GM23338 (cell line): ENCODE measurements at regions not wholly inside any gene's neighbourhood (a gene's known extent, or its start where the extent isn't known, plus 50 kb on each side); places are given as distances from the start of the nearest gene placed in this dataset.

Experiments used
- CREB1 ChIP-seq: fragments of 250-450 bp; sonication (Bioruptor Pico); IDR thresholded peaks from 2 replicates; pipeline ENCODE4 v1.5.0; 2020; ENCODE audit warnings: low read depth, mild to moderate bottlenecking, moderate library complexity
- EZH2phosphoT487 ChIP-seq: fragments of 200-600 bp; sonication (generic); IDR thresholded peaks from one replicate; pipeline ENCODE4 v1.8.1; 2018; ENCODE audit warnings: antibody characterized with exemption; ENCODE audit not compliant: unreplicated experiment
- NANOG ChIP-seq: IDR thresholded peaks from 2 replicates; pipeline ENCODE4 v1.6.1; 2016; ENCODE audit warnings: antibody characterized with exemption, borderline replicate concordance
- STAT1 ChIP-seq: IDR thresholded peaks from one replicate; pipeline ENCODE4 v1.6.1; 2016; ENCODE audit warnings: antibody characterized with exemption; ENCODE audit not compliant: unreplicated experiment
- ZNF114 ChIP-seq: fragments of 250-450 bp; sonication (Bioruptor Pico); IDR thresholded peaks from 2 replicates; pipeline ENCODE4 v1.5.0; 2020; ENCODE audit warnings: mild to moderate bottlenecking, moderate library complexity
- ZNF331 ChIP-seq: fragments of 250-450 bp; sonication (Bioruptor Pico); IDR thresholded peaks from 2 replicates; pipeline ENCODE4 v1.5.0; 2020; ENCODE audit warnings: low read depth, mild to moderate bottlenecking, moderate library complexity
- TF ChIP-seq, protein P1 (sequence below): fragments of 250-450 bp; sonication (Bioruptor Pico); IDR thresholded peaks from 2 replicates; pipeline ENCODE4 v1.5.0; 2020; ENCODE audit warnings: mild to moderate bottlenecking, moderate library complexity
- TF ChIP-seq, protein P2 (sequence below), 2 experiments: fragments of 200-600 bp in 1 of 2; sonication (generic) in 1 of 2; conservative IDR thresholded peaks; 2 replicates each; pipeline versions ENCODE4 v1.5.1 to v1.6.1; 2016 to 2017; ENCODE audit warnings: antibody characterized with exemption in 2 of 2, low read depth in 2 of 2, mild to moderate bottlenecking in 2 of 2, moderate library complexity in 1 of 2
- TF ChIP-seq, protein P3 (sequence below): IDR thresholded peaks from one replicate; pipeline ENCODE4 v1.6.1; 2018; ENCODE audit warnings: antibody characterized with exemption; ENCODE audit not compliant: unreplicated experiment

DNA sequence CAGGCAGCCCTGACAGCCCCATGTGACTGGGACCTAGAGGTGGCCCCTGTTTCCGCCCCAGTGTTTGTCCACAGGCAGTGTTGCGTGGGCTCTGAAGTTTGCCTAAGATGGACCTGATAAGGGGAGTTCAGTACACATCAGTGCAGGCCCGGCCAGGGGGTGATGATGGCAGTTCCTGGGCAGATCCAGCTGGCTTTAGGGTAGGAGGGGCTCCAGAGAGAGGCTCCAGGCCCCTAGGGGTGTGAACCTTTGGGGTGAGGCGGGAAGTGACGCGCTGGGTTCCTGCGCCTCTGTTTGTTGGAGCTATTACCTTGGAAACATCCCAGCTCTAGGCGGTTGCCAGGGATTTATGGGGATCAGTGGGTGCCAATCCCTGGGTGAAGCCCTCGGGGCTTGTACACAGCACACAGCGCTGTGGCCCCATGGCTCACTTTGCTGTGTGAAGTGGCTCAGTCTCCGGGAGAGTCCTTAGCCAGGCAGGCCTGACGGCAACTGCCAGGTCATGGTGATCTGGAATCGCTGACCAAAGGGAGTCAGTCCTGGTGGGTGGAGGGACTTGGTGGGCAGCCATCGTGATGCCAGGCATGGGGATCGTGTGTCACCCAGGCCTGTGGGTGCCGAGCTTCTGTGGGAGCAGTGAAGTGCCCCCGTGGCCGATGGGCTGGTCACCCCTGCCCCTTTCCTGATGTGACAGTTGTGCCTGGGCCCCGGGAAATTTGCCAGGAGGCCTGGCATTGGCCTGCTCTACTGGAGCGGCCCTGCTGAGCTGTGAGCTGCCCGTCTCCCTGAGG is 146.1 kb downstream of the SEC14L1 start (continued):
- TF ChIP-seq, protein P1, sequence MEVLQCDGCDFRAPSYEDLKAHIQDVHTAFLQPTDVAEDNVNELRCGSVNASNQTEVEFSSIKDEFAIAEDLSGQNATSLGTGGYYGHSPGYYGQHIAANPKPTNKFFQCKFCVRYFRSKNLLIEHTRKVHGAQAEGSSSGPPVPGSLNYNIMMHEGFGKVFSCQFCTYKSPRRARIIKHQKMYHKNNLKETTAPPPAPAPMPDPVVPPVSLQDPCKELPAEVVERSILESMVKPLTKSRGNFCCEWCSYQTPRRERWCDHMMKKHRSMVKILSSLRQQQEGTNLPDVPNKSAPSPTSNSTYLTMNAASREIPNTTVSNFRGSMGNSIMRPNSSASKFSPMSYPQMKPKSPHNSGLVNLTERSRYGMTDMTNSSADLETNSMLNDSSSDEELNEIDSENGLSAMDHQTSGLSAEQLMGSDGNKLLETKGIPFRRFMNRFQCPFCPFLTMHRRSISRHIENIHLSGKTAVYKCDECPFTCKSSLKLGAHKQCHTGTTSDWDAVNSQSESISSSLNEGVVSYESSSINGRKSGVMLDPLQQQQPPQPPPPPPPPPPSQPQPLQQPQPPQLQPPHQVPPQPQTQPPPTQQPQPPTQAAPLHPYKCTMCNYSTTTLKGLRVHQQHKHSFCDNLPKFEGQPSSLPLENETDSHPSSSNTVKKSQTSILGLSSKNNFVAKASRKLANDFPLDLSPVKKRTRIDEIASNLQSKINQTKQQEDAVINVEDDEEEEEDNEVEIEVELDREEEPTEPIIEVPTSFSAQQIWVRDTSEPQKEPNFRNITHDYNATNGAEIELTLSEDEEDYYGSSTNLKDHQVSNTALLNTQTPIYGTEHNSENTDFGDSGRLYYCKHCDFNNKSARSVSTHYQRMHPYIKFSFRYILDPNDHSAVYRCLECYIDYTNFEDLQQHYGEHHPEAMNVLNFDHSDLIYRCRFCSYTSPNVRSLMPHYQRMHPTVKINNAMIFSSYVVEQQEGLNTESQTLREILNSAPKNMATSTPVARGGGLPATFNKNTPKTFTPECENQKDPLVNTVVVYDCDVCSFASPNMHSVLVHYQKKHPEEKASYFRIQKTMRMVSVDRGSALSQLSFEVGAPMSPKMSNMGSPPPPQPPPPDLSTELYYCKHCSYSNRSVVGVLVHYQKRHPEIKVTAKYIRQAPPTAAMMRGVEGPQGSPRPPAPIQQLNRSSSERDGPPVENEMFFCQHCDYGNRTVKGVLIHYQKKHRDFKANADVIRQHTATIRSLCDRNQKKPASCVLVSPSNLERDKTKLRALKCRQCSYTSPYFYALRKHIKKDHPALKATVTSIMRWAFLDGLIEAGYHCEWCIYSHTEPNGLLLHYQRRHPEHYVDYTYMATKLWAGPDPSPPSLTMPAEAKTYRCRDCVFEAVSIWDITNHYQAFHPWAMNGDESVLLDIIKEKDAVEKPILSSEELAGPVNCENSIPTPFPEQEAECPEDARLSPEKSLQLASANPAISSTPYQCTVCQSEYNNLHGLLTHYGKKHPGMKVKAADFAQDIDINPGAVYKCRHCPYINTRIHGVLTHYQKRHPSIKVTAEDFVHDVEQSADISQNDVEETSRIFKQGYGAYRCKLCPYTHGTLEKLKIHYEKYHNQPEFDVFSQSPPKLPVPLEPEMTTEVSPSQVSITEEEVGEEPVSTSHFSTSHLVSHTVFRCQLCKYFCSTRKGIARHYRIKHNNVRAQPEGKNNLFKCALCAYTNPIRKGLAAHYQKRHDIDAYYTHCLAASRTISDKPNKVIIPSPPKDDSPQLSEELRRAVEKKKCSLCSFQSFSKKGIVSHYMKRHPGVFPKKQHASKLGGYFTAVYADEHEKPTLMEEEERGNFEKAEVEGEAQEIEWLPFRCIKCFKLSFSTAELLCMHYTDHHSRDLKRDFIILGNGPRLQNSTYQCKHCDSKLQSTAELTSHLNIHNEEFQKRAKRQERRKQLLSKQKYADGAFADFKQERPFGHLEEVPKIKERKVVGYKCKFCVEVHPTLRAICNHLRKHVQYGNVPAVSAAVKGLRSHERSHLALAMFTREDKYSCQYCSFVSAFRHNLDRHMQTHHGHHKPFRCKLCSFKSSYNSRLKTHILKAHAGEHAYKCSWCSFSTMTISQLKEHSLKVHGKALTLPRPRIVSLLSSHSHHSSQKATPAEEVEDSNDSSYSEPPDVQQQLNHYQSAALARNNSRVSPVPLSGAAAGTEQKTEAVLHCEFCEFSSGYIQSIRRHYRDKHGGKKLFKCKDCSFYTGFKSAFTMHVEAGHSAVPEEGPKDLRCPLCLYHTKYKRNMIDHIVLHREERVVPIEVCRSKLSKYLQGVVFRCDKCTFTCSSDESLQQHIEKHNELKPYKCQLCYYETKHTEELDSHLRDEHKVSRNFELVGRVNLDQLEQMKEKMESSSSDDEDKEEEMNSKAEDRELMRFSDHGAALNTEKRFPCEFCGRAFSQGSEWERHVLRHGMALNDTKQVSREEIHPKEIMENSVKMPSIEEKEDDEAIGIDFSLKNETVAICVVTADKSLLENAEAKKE: no peak
- TF ChIP-seq CREB1 (no peak), ZNF331 (CRISPR knock-in tag) (no peak), STAT1 (no peak), NANOG (no peak), ZNF114 (no peak), EZH2phosphoT487 (no peak)
- TF ChIP-seq, protein P2, sequence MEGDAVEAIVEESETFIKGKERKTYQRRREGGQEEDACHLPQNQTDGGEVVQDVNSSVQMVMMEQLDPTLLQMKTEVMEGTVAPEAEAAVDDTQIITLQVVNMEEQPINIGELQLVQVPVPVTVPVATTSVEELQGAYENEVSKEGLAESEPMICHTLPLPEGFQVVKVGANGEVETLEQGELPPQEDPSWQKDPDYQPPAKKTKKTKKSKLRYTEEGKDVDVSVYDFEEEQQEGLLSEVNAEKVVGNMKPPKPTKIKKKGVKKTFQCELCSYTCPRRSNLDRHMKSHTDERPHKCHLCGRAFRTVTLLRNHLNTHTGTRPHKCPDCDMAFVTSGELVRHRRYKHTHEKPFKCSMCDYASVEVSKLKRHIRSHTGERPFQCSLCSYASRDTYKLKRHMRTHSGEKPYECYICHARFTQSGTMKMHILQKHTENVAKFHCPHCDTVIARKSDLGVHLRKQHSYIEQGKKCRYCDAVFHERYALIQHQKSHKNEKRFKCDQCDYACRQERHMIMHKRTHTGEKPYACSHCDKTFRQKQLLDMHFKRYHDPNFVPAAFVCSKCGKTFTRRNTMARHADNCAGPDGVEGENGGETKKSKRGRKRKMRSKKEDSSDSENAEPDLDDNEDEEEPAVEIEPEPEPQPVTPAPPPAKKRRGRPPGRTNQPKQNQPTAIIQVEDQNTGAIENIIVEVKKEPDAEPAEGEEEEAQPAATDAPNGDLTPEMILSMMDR (conservative IDR thresholded peaks at IDR 0.05; ENCODE audit: low read depth in 2 of 2): no peak
- TF ChIP-seq, protein P3, sequence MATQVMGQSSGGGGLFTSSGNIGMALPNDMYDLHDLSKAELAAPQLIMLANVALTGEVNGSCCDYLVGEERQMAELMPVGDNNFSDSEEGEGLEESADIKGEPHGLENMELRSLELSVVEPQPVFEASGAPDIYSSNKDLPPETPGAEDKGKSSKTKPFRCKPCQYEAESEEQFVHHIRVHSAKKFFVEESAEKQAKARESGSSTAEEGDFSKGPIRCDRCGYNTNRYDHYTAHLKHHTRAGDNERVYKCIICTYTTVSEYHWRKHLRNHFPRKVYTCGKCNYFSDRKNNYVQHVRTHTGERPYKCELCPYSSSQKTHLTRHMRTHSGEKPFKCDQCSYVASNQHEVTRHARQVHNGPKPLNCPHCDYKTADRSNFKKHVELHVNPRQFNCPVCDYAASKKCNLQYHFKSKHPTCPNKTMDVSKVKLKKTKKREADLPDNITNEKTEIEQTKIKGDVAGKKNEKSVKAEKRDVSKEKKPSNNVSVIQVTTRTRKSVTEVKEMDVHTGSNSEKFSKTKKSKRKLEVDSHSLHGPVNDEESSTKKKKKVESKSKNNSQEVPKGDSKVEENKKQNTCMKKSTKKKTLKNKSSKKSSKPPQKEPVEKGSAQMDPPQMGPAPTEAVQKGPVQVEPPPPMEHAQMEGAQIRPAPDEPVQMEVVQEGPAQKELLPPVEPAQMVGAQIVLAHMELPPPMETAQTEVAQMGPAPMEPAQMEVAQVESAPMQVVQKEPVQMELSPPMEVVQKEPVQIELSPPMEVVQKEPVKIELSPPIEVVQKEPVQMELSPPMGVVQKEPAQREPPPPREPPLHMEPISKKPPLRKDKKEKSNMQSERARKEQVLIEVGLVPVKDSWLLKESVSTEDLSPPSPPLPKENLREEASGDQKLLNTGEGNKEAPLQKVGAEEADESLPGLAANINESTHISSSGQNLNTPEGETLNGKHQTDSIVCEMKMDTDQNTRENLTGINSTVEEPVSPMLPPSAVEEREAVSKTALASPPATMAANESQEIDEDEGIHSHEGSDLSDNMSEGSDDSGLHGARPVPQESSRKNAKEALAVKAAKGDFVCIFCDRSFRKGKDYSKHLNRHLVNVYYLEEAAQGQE: no peak
